Thyroid gland (tissue), 4 donors: ENCODE measurements at regions not wholly inside any gene's neighbourhood (a gene's known extent, or its start where the extent isn't known, plus 50 kb on each side); places are given as distances from the start of the nearest gene placed in this dataset.

Experiments used
- DNase-seq, 2 donors: peaks; one replicate each; pipeline ENCODE4 v3.0.0-alpha.2; 2019
- H3K27ac ChIP-seq, 3 donors: fragments of 200-600 bp; sonication (generic); 1 replicate in 2 of 3; 2 replicates in 1 of 3; pipeline ENCODE4 v1.5.1; 2016 to 2019; ENCODE audit warnings: mild to moderate bottlenecking in 1 of 3, moderate library complexity in 1 of 3
- H3K27me3 ChIP-seq: fragments of 200-600 bp; sonication (generic); one replicate; pipeline ENCODE4 v1.5.1; 2019
- H3K36me3 ChIP-seq, 2 donors: fragments of 200-600 bp; sonication (generic); one replicate each; pipeline ENCODE4 v1.5.1; 2016 to 2019
- H3K4me1 ChIP-seq, 2 donors: fragments of 200-600 bp; sonication (generic); one replicate each; pipeline ENCODE4 v1.5.1; 2017 to 2019
- H3K4me3 ChIP-seq, 3 donors: fragments of 200-600 bp; sonication (generic); replicated peaks in 1 of 3; 1 replicate in 2 of 3; 2 replicates in 1 of 3; pipeline ENCODE4 v1.5.1; 2016; ENCODE audit warnings: mild to moderate bottlenecking in 1 of 3
- H3K9me3 ChIP-seq: fragments of 200-600 bp; sonication (generic); one replicate; pipeline ENCODE4 v1.5.1; 2017
- POLR2A ChIP-seq, 2 donors: fragments of 450-650 bp; IDR thresholded peaks; one replicate each; pipeline ENCODE4 v1.6.1; 2017; ENCODE audit warnings: antibody characterized with exemption in 2 of 2, mild to moderate bottlenecking in 2 of 2, moderate library complexity in 1 of 2
- WGBS, 2 donors: methylation state at CpG; one replicate each; pipeline ENCODE4 v1.1.5; 2017; 5-methylcytosine and 5-hydroxymethylcytosine counted together
- intact Hi-C: fragments of 100-400 bp; cut with DNase I; formaldehyde crosslinking; loops from one replicate; pipeline ENCODE4 v1.15.1; 2023
- TF ChIP-seq, protein P1 (sequence below), 6 experiments: fragments of 200-600 bp in 3 of 6; fragments of 450-650 bp in 3 of 6; sonication (generic) in 3 of 6; IDR thresholded peaks; one replicate each; pipeline ENCODE4 v1.5.1; 2016 to 2019; ENCODE audit warnings: antibody characterized with exemption in 6 of 6, mild to moderate bottlenecking in 2 of 6, inconsistent platforms in 1 of 6, moderate library complexity in 1 of 6

DNA sequence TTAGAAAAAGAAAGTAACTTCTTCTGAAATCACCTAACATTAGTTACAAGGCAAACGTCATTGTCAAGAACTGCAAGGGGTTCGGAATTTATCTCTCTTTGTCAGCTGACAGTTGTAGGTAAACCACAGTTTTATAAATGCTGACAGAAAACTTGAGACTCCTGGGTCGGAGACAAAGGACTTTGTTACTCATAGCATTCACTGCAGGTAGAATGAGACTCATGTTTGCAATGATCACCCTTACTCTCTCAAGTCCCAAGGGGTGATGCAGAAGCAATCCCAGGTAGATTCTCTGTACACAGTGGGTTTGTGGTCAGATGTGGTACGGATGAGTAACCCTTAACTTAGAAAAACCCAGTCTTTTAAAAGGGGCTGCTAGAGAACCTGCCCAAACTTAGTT is 757.8 kb downstream of the TRIB2 start:
- no peak for DNase-seq
- Histone ChIP-seq H3K4me1 (no peaks in the 10 kb centered on the region), H3K27me3 (no peaks in the 10 kb centered on the region), H3K36me3 (no peaks in the 10 kb centered on the region), H3K27ac (no peak overlapping the region), H3K9me3 (no peaks in the 10 kb centered on the region), H3K4me3 (no peak overlapping the region)
- intact Hi-C loops, result no loop called here
- TF ChIP-seq, protein P1, sequence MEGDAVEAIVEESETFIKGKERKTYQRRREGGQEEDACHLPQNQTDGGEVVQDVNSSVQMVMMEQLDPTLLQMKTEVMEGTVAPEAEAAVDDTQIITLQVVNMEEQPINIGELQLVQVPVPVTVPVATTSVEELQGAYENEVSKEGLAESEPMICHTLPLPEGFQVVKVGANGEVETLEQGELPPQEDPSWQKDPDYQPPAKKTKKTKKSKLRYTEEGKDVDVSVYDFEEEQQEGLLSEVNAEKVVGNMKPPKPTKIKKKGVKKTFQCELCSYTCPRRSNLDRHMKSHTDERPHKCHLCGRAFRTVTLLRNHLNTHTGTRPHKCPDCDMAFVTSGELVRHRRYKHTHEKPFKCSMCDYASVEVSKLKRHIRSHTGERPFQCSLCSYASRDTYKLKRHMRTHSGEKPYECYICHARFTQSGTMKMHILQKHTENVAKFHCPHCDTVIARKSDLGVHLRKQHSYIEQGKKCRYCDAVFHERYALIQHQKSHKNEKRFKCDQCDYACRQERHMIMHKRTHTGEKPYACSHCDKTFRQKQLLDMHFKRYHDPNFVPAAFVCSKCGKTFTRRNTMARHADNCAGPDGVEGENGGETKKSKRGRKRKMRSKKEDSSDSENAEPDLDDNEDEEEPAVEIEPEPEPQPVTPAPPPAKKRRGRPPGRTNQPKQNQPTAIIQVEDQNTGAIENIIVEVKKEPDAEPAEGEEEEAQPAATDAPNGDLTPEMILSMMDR (IDR thresholded peaks at IDR 0.05), result no peak
- no peak for TF ChIP-seq POLR2A (IDR thresholded peaks at IDR 0.05)
- WGBS, 2 donors, result 46 to 65% methylated on average over 4 of the region's 4 CpGs

DNA sequence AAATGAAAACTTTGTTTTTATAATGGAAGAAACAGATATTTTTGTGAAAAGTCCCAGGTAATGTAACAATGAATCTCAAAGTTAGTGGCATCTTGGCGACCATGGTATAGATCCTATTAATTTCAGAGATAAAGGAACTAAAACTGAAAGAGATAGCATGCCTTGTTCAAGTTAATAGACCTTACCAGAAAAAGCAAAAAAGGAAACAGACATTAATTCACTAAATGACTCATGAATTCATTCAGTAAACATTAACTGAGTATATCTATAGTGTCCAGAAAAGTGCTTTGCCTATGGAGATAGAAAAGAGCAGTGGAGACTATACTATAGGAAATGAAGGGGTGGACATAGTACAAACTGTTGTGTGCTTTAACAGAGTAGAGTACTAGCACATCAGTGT is 763.3 kb downstream of the TRIB2 start:
- DNase-seq, result no peak
- WGBS, 2 donors, result 68 to 74% methylated on average over 1 of the region's 1 CpG
- intact Hi-C loops, result no loop called here

DNA sequence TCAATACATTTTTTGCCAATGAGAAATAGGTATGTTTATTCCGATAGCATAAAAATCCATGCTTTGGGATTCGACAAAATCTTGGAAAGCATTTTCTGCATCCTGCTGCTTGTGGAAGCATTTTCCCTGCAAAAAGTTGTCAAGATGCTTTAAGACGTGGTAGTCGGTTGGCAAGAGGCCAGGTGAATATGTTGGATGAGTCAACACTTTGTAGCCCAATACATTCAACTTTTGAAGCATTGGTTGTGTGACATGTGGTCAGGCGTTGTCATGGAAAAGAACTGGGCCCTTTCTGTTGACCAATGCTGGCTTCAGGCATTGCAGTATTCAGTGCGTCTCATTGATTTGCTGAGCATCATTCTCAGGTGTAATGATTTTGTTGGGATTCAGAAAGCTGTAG is 764.5 kb downstream of the TRIB2 start:
- Histone ChIP-seq H3K27me3 (no peaks in the 10 kb centered on the region), H3K9me3 (no peaks in the 10 kb centered on the region), H3K4me1 (no peaks in the 10 kb centered on the region), H3K4me3 (no peak overlapping the region), H3K36me3 (no peaks in the 10 kb centered on the region), H3K27ac (no peak overlapping the region)
- no peak for TF ChIP-seq POLR2A (IDR thresholded peaks at IDR 0.05)
- TF ChIP-seq, protein P1 (IDR thresholded peaks at IDR 0.05), result no peak
- no peak for DNase-seq
- intact Hi-C loops, result no loop called here
- 88 to 89% methylated on average over 6 of the region's 6 CpGs for WGBS, 2 donors

More for the DNA sequence above, 763.3 kb downstream of the TRIB2 start:
- TF ChIP-seq POLR2A (IDR thresholded peaks at IDR 0.05), result no peak
- TF ChIP-seq, protein P1 (IDR thresholded peaks at IDR 0.05), result no peak
- Histone ChIP-seq H3K27me3 (no peaks in the 10 kb centered on the region), H3K4me3 (no peak overlapping the region), H3K27ac (no peak overlapping the region), H3K4me1 (no peaks in the 10 kb centered on the region), H3K36me3 (no peaks in the 10 kb centered on the region), H3K9me3 (no peaks in the 10 kb centered on the region)

DNA sequence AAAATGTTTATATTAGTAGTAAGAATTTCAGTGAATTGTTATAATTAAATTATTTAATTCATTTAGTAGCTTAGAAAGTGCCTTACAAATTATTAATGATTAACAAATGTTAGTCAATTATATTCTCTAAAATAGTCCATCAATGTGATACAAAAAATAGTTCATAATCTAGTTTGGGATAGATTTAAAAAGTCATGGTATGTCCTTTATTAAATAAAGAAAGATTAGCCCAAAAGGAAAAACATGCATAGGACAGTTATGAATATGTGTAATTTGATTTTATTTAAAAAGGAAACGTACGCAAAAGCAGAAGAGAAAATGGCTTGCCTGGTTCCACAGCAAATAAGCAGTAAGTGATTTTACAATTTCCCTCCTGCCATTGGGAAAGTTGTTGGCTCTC is 768.5 kb downstream of the TRIB2 start:
- H3K36me3 ChIP-seq, result no peaks in the 10 kb centered on the region
- H3K27me3 ChIP-seq, result no peaks in the 10 kb centered on the region
- H3K4me1 ChIP-seq, result no peaks in the 10 kb centered on the region
- H3K4me3 ChIP-seq, result no peak overlapping the region
- DNase-seq, result no peak
- H3K27ac ChIP-seq, result no peak overlapping the region
- 91% methylated on average over 2 of the region's 2 CpGs for WGBS, 2 donors
- no peak for TF ChIP-seq POLR2A (IDR thresholded peaks at IDR 0.05)
- TF ChIP-seq, protein P1 (IDR thresholded peaks at IDR 0.05), result no peak
- intact Hi-C loops, result no loop called here
- H3K9me3 ChIP-seq, result no peaks in the 10 kb centered on the region

DNA sequence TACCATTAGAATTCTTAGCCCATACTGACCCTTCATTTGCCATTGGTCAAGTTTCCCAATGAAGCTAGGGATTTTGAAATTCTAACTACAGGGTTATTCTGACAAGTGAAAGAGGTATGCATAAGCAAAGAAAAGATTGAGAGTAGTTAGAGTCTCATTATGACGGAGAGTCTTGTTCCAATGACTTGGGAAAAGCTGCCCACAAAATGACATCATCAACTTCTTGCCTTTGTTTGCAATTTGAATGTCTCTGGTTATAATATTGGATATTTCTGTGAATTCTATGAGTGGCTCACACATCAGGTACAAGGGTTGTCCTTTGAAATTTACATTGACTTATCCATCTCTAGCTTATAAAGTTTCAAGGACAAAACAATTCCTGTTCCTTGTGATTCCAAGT is 772.2 kb downstream of the TRIB2 start:
- no peak for DNase-seq
- Histone ChIP-seq H3K27ac (no peak overlapping the region), H3K27me3 (no peaks in the 10 kb centered on the region), H3K9me3 (no peaks in the 10 kb centered on the region), H3K36me3 (no peaks in the 10 kb centered on the region), H3K4me1 (no peaks in the 10 kb centered on the region), H3K4me3 (no peak overlapping the region)
- intact Hi-C loops, result no loop called here
- TF ChIP-seq, protein P1 (IDR thresholded peaks at IDR 0.05), result no peak
- no peak for TF ChIP-seq POLR2A (IDR thresholded peaks at IDR 0.05)
- 78 to 91% methylated on average over 1 of the region's 1 CpG for WGBS, 2 donors
